ENCODE measurements at regions not wholly inside any gene's neighbourhood (a gene's known extent, or its start where the extent isn't known, plus 50 kb on each side); places are given as distances from the start of the nearest gene placed in this dataset.
A peak's percentile ranks its signal among the peaks of the same experiment; 100 is the strongest.
"Not testable (repeated sequence)": the region's sequence is repeated elsewhere in the genome, so short reads cannot be mapped to it uniquely, and the experiment has no call there.

DNA sequence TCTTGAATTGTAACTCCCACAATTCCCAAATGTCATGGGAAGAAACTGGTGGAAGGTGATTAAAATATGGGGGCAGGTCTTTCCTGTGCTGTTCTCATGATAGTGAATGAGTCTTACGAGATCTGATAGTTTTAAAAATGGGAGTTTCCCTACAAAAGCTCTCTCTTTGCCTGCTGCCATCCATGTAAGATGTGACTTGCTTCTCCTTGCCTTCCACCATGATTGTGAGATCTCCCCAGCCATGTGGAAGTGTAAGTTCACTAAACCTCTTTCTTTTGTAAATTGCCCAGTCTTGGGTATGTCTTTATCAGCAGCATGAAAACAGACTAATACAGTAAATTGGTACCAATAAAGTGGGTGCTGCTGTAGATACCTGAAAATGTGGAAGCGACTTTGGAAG is 245.0 kb downstream of the PTGER3 start:
- FAIRE-seq, result not testable (repeated sequence)

DNA sequence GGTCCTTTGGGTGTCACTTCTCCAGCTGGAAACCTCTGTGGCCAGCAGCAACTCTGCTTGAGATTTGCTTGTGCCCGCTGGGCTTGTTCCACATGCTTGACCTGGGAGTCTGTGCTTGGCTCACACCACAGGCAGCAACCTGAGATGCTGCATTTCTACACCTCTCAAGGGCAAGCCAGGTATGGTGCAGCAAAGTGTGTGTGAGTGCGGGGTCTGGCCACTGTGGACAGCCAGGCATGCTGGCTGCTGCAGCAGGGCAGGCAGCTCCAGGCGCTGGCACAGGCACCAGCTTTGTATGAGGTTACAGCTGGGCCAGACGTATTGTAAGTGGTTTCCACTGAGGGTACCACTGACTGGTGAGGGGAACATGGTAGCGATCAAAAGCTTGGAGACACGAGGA is 242.0 kb downstream of the PTGER3 start:
- H3K4me2 ChIP-seq (ENCODE audit: insufficient read depth, low read length), result no peak overlapping the region
- no peaks in the 10 kb centered on the region for H3K36me3 ChIP-seq (ENCODE audit: control insufficient read depth, insufficient read depth, low read length)
- no TSS peak for BruUV-seq (replicated peaks)
- ChIA-PET CTCF (ENCODE audit: low intra/inter-chr PET ratio) (no interaction called here), POLR2A (interaction anchor here (1.0 kb wide), 1 partner anchor 14 kb away, joined by 3 read pairs; no protein-coding TSS in a partner anchor)
- in situ Hi-C loops (cut with MboI) (no loop called here), intact Hi-C loops (cut with micrococcal nuclease) (no loop called here)
- TF ChIP-seq ZNF780A (CRISPR knock-in tag; IDR thresholded peaks at IDR 0.05) (no peak), RBM39 (optimal IDR thresholded peaks at IDR 0.05; ENCODE audit: low read depth, low read length) (no peak), ZNF212 (CRISPR knock-in tag; IDR thresholded peaks at IDR 0.05) (no peak), ZBTB26 (CRISPR knock-in tag; IDR thresholded peaks at IDR 0.05) (no peak), E2F4 (CRISPR knock-in tag; IDR thresholded peaks at IDR 0.05; ENCODE audit: low read depth) (no peak), ZFP1 (CRISPR knock-in tag; IDR thresholded peaks at IDR 0.05) (no peak), FOXK2 (conservative IDR thresholded peaks at IDR 0.05 in 1 of 2, IDR thresholded peaks at IDR 0.05 in 1 of 2; ENCODE audit: low read depth in 2 of 2) (no peak)
- TF ChIP-seq, protein P1, sequence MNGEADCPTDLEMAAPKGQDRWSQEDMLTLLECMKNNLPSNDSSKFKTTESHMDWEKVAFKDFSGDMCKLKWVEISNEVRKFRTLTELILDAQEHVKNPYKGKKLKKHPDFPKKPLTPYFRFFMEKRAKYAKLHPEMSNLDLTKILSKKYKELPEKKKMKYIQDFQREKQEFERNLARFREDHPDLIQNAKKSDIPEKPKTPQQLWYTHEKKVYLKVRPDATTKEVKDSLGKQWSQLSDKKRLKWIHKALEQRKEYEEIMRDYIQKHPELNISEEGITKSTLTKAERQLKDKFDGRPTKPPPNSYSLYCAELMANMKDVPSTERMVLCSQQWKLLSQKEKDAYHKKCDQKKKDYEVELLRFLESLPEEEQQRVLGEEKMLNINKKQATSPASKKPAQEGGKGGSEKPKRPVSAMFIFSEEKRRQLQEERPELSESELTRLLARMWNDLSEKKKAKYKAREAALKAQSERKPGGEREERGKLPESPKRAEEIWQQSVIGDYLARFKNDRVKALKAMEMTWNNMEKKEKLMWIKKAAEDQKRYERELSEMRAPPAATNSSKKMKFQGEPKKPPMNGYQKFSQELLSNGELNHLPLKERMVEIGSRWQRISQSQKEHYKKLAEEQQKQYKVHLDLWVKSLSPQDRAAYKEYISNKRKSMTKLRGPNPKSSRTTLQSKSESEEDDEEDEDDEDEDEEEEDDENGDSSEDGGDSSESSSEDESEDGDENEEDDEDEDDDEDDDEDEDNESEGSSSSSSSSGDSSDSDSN (IDR thresholded peaks at IDR 0.05; ENCODE audit: borderline replicate concordance in 1 of 2, low read depth in 2 of 2, low read length in 2 of 2), result no peak
- DNase-seq (ENCODE audit: extremely low read depth in 1 of 4, low spot score in 3 of 4), result no peak
- H3K27me3 ChIP-seq (ENCODE audit: control insufficient read depth in 2 of 2, insufficient read depth in 2 of 2, low read length in 2 of 2), result no peaks in the 10 kb centered on the region
- H3K9me3 ChIP-seq (replicated peaks; ENCODE audit: control insufficient read depth, insufficient read depth, low read depth, low read length), result no peaks in the 10 kb centered on the region
- WGBS (ENCODE audit: insufficient coverage, low coverage, missing lambda C conversion rate), result 24% methylated on average over 6 of the region's 6 CpGs
- H3K4me1 ChIP-seq (replicated peaks in 1 of 2; ENCODE audit: control insufficient read depth in 2 of 2, insufficient read depth in 2 of 2, low read length in 2 of 2), result peaks cover 0 to 2% of the 10 kb centered on the region in 2 experiments; a peak in 1 of 5 replicates
- FAIRE-seq, result no peak
- no peak for ATAC-seq
- no peaks in the 10 kb centered on the region for H3K79me2 ChIP-seq (ENCODE audit: control insufficient read depth, insufficient read depth, low read length)
- H3K27ac ChIP-seq (ENCODE audit: extremely low read depth, low read depth, low read length), result no peak overlapping the region
- no peak overlapping the region for H3K4me3 ChIP-seq
- H3K9ac ChIP-seq (ENCODE audit: insufficient read depth in 1 of 2, low read depth in 2 of 2, low read length in 2 of 2), result peak overlapping the region in 1 of 2 experiments; percentile 71; a peak in 2 of 4 replicates
- no peaks in the 10 kb centered on the region for H3K9me1 ChIP-seq (ENCODE audit: control insufficient read depth, insufficient read depth, low read length)
- no peaks in the 10 kb centered on the region for H4K20me1 ChIP-seq (replicated peaks; ENCODE audit: control insufficient read depth, insufficient read depth, low read length)
- peak overlapping the region; percentile 55; the same call in 1 of the 2 replicates for H2AFZ ChIP-seq (ENCODE audit: low read depth, low read length)

More for the DNA sequence above, 245.0 kb downstream of the PTGER3 start:
- CTCF ChIA-PET (ENCODE audit: low intra/inter-chr PET ratio); H3K9me3 ChIP-seq (replicated peaks; ENCODE audit: control insufficient read depth, insufficient read depth, low read depth, low read length); H4K20me1 ChIP-seq (replicated peaks; ENCODE audit: control insufficient read depth, insufficient read depth, low read length); H3K4me3 ChIP-seq; DNase-seq (ENCODE audit: extremely low read depth in 1 of 4, low spot score in 3 of 4); H3K79me2 ChIP-seq (ENCODE audit: control insufficient read depth, insufficient read depth, low read length); H3K27me3 ChIP-seq (ENCODE audit: control insufficient read depth in 2 of 2, insufficient read depth in 2 of 2, low read length in 2 of 2); H3K36me3 ChIP-seq (ENCODE audit: control insufficient read depth, insufficient read depth, low read length); ATAC-seq; H3K9ac ChIP-seq (ENCODE audit: insufficient read depth in 1 of 2, low read depth in 2 of 2, low read length in 2 of 2); POLR2A ChIA-PET; H2AFZ ChIP-seq (ENCODE audit: low read depth, low read length); intact Hi-C loops (cut with micrococcal nuclease); in situ Hi-C loops (cut with MboI); H3K27ac ChIP-seq (ENCODE audit: extremely low read depth, low read depth, low read length); H3K4me1 ChIP-seq (replicated peaks in 1 of 2; ENCODE audit: control insufficient read depth in 2 of 2, insufficient read depth in 2 of 2, low read length in 2 of 2); H3K4me2 ChIP-seq (ENCODE audit: insufficient read depth, low read length); H3K9me1 ChIP-seq (ENCODE audit: control insufficient read depth, insufficient read depth, low read length); BruUV-seq (replicated peaks): not testable (repeated sequence)
- 45% methylated on average over 2 of the region's 2 CpGs for WGBS (ENCODE audit: insufficient coverage, low coverage, missing lambda C conversion rate)
- TF ChIP-seq ZNF431 (CRISPR knock-in tag; IDR thresholded peaks at IDR 0.05), result peak; percentile 91

Measured in K562 (cell line).